GM18505 (cell line): ENCODE measurements at regions not wholly inside any gene's neighbourhood (a gene's known extent, or its start where the extent isn't known, plus 50 kb on each side); places are given as distances from the start of the nearest gene placed in this dataset.

Source experiments
- ATAC-seq: cut with Tn5 transposase; IDR thresholded peaks from one replicate; pipeline ENCODE4 v1.9.1; 2021; ENCODE audit not compliant: unreplicated experiment
- POLR2A ChIP-seq: IDR thresholded peaks from 4 replicates; pipeline ENCODE4 v1.6.1; 2011; ENCODE audit warnings: borderline replicate concordance; ENCODE audit not compliant: insufficient read depth, insufficient read length; ENCODE audit errors: extremely low read depth

DNA sequence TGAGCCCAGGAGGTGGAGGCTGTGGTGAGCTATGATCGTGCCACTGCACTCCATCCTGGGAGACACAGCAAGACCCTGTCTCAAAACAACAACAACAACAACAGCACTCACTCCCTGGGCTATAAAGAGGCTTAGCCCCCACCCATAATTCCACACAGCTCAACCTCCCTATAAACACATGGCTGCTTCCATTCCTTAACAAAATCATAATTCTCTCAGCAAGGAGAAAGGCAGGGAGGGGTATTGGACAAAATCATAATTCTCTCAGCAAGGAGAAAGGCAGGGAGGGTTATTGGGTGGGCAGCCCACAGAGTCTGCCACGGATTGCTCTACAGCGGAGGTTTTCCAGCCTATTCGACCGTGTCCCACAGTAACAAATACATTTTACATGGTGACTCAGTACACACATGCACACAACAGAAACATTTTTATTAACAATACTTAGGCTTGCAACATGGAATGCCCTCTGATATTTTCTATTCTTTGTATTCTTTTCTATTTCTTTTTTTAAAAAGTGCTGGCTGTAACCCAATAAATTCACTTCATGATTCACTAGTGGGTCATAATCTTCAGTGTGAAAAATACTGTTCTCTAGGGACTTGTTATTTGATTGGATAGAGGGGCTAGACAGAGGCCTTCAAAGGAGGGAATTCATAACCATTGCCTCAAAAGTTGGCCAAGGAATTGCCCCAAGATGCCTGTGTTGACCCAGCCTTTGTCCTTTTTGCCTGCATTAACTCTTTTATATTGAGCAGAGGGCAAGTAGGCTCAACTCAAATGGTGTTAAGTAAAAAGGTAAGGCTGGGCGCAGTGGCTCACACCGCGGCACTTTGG is 50.6 kb upstream of the ZMYND8 start:
- no peak for ATAC-seq
- no peak for TF ChIP-seq POLR2A

DNA sequence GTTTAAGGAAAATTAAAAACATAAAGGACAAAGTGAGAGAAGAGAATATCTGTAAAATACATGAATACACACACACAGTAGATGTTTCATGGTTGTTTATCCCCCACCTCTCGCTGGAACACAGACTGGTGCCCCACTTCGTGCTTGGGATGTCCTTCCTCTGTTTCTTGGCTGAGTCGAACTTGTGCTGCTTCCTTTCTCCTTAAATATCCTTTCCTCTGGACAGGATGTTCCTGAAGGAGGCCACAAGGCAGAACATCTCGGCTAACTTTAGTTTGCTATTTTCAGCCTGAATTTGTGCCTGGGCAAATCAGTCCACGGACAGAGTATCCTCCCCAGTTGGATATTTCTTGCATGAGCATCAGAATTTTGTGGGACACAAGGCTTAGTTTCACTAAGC is 54.7 kb upstream of the ZMYND8 start:
- ATAC-seq, result no peak
- peak; percentile 36 for TF ChIP-seq POLR2A

DNA sequence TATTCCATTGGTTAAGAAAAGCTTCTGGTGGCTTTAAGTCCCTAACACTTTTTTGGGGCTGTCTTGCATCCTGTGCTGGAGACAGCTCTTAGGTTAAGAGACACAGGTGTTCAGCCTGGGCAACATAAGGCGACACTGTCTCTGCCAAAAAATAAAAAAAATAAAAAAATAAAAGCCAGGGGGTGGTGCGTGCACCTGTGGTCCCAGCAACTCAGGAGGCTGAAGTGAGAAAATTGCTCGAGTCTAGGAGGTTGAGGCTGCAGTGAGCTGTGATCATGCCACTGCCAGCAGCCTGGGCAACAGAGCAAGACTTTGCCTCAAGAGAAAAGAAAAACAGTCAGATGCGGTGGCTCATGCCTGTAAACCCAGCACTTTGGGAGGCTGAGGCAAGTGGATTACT is 55.6 kb upstream of the ZMYND8 start:
- no peak for ATAC-seq

DNA sequence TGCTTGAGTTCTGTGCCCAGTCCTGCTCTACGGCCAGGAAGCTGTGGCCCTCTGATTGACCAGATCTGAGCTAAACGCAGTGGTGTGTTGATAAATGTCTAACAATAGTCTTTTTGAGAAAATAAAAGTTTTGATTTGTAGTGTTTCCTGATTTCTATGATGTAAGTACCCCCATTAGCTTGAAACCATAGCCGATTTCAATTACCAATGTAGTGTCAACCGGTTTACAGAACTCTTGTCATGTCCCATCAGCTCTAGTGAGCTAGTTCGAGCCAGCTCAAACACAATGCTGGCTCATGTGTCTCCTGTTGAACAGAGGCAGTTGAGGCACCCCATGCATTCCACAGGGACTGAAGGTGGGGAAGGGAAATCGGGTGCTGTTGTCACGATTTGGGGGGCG is 56.7 kb upstream of the ZMYND8 start:
- no peak for ATAC-seq
- TF ChIP-seq POLR2A, result no peak

More for the DNA sequence above, 55.6 kb upstream of the ZMYND8 start:
- TF ChIP-seq POLR2A, result no peak

DNA sequence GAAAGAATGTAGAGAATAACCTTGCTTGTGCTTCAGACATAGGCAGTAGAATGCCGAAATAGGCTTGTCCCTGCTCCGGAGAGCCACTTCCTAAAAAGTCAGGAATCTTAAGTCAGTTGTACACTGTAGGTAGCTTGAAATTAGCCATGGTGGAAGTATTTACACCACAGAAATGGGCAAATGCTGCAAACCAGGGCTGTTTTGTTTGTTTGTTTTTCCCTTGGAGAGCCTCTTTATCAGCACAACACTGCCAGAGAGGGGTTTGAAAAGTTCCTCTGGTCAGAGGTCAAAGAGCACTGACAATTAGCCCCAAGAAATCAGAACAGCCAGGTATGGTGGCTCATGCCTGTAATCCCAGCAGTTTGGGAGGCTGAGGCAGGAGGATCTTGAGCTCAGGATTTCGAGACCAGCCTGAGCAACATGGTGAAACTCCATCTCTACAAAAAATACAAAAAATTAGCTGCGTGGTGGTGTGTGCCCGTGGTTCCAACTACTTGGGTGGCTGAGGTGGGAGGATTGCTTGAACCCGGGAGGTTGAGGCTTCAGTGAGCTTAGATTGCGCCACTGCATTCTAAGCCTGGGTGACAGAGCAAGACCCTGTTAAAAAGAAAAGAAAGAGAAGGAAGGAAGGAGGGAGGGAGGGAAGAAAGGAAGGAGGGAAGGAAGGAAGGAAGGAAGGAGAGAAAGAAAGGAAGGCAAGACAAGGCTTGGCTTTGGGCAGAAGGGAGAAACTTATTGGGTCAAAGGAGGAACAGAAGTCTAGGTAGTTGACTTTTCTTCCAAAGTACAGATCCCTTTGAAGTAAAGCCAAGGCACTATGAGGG is 61.0 kb upstream of the ZMYND8 start:
- no peak for TF ChIP-seq POLR2A
- ATAC-seq, result no peak

DNA sequence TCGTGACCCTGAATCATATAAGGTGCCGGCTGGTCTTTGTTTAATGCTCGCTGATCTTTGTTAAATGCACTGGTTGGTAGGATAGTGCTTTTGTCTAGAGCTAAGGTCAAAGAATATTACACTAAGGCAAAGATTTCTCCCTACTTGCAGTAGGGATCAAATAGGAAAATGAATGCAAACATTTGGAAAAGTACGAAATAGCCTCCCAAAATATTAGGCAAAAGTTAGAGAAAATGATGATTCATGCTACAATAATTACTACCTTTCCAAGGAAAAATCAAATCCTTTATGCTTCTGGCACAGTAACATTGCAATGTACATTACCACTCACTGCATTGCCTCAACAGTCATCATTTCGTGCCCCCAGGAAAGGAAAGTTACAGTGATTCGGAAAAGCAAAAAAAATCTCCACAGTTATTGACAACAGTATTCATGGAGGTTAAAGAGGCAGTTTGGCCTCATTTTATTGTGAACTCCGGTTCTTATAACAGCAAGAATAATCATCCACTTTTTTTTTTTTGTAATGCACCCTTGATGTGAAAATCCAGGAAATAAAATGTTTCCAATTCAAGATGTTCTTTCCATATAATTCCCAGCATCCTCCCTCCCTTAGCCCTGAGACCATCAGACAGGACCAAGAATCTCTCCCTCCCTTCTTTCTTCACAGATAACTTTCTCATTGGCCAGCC is 61.7 kb upstream of the ZMYND8 start:
- TF ChIP-seq POLR2A, result no peak
- no peak for ATAC-seq

DNA sequence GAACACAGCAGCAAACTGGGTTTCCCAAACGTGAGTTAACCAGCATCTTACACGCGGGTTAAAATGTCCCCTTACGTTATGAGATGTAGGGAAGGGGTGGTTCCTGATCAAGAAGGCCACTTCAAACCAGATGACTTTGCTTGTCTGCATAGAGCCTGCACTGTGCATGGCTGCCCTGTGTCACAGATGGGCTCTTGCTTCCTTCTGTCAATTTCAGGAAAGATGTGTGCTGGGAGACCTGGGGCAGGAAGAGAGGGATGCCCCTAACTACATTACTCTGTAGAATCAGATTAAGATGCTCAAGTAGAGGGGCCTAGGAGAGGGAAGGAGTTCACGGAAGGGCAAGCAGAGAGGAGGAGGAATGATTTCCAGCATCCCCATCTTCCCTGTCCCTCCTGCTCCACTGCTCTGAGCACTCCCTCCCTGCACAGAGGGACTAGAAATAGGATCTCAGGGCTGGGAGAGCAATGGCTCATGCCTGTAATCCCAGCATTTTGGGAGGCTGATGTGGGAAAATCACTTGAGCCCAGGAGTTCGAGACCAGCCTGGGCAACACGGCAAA is 63.5 kb upstream of the ZMYND8 start:
- no peak for TF ChIP-seq POLR2A
- no peak for ATAC-seq

DNA sequence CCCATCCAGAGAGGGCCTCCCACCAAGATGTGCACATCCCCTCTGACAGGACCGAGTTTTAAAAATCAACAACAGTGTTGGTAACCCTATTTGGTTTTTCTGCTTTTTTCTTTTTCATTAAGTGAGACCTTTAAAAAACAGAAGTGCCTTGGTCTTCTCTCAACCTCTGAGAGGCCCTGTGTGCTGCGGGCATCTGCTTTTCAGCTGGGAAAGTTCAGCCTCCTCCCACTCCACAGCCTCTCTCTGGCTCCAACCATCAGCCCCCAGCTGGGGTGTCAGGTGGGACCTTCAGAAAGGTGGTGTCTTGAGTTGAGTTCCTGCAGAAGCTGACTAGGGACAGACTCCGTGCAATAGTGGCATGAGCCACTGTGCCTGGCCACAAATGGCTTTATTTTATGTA is 64.6 kb upstream of the ZMYND8 start:
- TF ChIP-seq POLR2A, result no peak
- ATAC-seq, result no peak

DNA sequence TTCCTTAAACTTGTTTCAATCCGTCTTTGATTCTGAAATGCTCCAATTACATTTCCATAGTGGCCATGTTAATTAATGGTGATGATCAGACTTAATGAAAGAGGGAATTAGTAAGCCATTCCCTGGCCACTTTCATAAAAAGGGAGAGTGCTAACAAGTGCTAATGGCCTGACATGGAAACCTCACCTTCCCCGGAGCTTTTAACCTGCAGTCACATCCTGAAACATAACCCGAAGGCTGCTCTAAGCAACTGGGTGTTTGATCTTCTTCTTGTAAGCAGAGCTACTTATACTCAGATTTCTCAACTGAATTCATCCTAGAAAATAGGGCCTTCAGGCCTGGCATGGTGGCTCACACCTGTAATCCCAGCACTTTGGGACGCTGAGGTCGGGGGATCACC is 67.1 kb upstream of the ZMYND8 start:
- no peak for ATAC-seq
- TF ChIP-seq POLR2A, result no peak

DNA sequence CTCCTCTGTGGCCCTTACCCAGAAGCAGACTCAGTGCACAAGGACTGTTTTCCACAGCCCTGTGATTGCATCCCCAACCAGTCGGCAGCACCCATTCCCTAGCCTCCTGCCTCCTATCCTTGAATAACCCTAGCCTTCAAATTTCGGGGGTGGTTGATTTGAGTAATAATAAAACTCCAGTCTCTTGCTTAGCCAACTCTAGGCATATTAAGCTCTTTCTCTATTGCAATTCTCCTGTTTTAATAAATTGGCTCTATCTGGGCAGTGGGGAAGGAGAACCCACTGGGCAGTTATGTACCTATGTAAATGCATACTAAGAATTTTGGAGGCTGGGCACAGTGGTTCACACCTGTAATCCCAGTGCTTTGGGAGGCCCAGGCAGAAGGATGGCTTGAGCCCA is 70.6 kb upstream of the ZMYND8 start:
- no peak for ATAC-seq
- TF ChIP-seq POLR2A, result no peak

DNA sequence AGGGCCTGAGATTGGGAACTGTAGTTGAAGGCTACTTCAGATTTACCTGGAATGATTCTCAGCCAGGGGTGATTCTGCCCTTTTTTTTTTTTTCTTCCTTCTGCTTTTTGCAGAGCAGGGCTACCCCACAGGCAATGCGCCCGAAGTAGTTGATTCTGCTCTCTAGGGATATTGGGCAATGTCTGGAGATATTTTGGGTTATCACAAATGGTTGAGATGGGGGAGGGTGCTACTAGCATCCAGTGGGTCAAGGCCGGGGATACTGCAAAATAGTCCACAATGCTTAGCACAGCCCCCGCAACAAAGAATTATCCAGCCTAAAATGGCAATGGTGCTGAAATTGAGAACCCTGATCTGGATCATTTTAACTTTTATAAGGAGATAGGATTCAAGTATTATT is 71.2 kb upstream of the ZMYND8 start:
- TF ChIP-seq POLR2A, result no peak
- ATAC-seq, result no peak

DNA sequence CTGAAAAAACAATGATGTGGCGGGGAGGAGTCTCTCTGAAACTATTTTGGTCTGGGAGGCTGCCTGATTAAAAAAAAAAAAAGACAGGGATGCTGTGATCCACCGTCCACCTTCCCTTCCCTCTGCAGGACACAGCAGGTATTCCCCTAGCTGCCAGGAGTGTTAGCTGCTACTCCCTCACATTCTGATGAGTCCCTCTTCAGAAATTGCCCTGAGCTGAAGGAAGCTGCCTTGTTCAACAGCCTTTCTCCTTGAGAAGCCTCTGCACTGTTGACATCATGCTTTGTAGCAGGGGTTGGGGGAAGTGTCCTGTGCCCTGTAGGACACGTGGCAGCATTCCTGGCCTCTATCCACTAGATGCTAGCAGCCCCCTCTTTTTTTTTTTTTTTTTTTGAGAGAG is 71.7 kb upstream of the ZMYND8 start:
- TF ChIP-seq POLR2A, result no peak
- no peak for ATAC-seq

DNA sequence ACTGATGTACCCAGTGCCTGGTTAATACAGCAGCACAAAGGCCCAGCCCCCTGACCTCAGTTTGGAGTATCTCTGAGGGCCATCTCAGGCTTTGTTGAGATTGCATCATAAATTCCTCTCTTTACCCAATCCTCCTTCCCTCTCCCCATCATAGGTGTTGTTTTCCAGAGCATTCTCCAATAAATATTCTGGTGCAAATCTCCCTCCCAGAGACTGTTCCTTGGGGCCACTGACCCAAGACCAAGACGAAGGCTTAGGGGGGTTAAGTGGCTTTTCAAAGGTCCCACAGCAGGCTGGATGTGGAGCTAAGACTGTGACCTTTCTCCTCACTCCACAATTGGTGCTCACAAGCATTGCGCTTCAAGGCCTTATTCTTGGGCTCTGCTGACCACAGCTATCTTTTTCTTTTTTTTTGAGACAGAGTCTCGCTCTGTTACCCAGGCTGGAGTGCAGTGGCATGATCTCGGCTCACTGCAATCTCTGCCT is 72.4 kb upstream of the ZMYND8 start:
- ATAC-seq, result no peak

More for the DNA sequence above, 72.4 kb upstream of the ZMYND8 start:
- TF ChIP-seq POLR2A, result no peak
